ENCODE measurements at regions not wholly inside any gene's neighbourhood (a gene's known extent, or its start where the extent isn't known, plus 50 kb on each side); places are given as distances from the start of the nearest gene placed in this dataset.

DNA sequence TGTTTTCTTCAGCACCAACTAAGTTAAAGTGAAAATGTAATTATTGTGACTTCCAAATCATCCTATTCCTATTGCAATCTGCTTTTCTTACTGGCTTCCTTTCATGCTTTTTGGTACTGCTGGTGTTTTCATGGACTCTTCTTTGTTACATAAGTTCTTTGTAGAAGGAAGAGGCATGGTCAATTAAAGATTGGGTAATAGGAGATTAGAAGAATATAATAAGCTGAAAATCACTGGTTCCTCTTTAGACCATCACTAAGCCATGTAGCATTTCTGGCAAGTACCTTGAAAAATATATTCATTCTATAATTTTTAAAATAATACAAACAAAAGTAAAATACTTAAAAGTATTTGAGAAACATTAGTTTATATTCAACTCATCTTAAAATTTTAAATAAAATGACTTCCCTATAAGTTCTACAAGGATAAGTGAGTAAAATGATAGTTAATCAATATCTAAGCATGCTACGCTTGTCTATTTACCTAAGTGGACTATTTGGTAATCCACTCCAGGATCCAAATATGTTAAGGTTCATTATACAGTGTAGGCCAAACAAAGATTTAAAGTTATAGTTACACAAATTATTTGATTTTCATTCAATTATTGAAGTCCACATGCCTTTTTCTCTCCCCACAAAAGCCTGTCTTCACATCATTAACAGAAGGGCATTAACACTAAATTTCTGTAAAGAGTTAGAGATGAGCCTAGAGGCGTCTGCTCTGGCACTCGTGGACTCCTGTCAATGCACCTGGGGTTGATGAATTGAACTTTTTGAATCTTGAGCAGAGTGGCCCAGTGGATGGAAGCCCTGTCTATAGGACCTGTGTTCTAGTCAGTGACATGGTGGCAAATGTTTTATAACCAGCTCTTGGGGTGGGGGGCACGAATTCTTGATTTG is 408.1 kb downstream of the INHBA start:
- Histone ChIP-seq H3K27ac (no peak overlapping the region), H3K36me3 (no peaks in the 10 kb centered on the region), H3K27me3 (replicated peaks in 1 of 7) (no peaks in the 10 kb centered on the region), H3K9me3 (no peaks in the 10 kb centered on the region), H3K4me1 (no peaks in the 10 kb centered on the region), H3K4me3 (no peak overlapping the region)
- TF ChIP-seq POLR2AphosphoS5 (IDR thresholded peaks at IDR 0.05) (no peak), POLR2A (IDR thresholded peaks at IDR 0.05) (no peak)
- TF ChIP-seq, protein P1, sequence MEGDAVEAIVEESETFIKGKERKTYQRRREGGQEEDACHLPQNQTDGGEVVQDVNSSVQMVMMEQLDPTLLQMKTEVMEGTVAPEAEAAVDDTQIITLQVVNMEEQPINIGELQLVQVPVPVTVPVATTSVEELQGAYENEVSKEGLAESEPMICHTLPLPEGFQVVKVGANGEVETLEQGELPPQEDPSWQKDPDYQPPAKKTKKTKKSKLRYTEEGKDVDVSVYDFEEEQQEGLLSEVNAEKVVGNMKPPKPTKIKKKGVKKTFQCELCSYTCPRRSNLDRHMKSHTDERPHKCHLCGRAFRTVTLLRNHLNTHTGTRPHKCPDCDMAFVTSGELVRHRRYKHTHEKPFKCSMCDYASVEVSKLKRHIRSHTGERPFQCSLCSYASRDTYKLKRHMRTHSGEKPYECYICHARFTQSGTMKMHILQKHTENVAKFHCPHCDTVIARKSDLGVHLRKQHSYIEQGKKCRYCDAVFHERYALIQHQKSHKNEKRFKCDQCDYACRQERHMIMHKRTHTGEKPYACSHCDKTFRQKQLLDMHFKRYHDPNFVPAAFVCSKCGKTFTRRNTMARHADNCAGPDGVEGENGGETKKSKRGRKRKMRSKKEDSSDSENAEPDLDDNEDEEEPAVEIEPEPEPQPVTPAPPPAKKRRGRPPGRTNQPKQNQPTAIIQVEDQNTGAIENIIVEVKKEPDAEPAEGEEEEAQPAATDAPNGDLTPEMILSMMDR (IDR thresholded peaks at IDR 0.05 in 8 of 11, conservative IDR thresholded peaks at IDR 0.05 in 3 of 11): no peak
- intact Hi-C loops (cut with DNase I; ENCODE audit: low total_unique reads): no loop called here
- WGBS, 5 donors: 62 to 85% (median 81%) methylated on average over 4 of the region's 4 CpGs
- no peak for DNase-seq

DNA sequence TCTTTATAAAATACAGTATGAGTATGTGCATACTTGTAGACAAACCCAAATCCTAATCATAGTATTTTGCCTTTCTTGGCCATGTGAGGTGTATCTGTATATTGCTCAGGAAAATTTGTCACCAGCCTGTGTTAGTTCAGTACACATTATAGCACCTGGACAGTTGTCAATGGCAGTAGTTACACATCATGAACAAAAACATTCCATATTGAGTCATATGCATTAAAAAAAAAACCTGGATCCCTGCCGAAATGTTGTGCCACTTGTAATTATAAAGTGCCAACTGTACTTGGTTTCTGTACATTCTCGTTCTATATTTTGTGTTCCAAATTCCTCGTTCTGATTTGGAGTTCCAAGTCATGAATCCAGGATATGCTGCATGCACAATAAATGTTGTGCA is 410.4 kb downstream of the INHBA start:
- H3K9me3 ChIP-seq: peaks cover 0 to 18% (median 5%) of the 10 kb centered on the region in 8 donors
- TF ChIP-seq POLR2A (IDR thresholded peaks at IDR 0.05): no peak
- TF ChIP-seq, protein P1 (IDR thresholded peaks at IDR 0.05 in 8 of 11, conservative IDR thresholded peaks at IDR 0.05 in 3 of 11): no peak
- no peaks in the 10 kb centered on the region for H3K4me1 ChIP-seq
- H3K4me3 ChIP-seq: no peak overlapping the region
- H3K27ac ChIP-seq: no peak overlapping the region
- WGBS, 5 donors: 87 to 97% (median 94%) methylated on average over 3 of the region's 3 CpGs
- no peaks in the 10 kb centered on the region for H3K27me3 ChIP-seq (replicated peaks in 1 of 7)
- no peaks in the 10 kb centered on the region for H3K36me3 ChIP-seq
- intact Hi-C loops (cut with DNase I; ENCODE audit: low total_unique reads): no loop called here
- no peak for DNase-seq

DNA sequence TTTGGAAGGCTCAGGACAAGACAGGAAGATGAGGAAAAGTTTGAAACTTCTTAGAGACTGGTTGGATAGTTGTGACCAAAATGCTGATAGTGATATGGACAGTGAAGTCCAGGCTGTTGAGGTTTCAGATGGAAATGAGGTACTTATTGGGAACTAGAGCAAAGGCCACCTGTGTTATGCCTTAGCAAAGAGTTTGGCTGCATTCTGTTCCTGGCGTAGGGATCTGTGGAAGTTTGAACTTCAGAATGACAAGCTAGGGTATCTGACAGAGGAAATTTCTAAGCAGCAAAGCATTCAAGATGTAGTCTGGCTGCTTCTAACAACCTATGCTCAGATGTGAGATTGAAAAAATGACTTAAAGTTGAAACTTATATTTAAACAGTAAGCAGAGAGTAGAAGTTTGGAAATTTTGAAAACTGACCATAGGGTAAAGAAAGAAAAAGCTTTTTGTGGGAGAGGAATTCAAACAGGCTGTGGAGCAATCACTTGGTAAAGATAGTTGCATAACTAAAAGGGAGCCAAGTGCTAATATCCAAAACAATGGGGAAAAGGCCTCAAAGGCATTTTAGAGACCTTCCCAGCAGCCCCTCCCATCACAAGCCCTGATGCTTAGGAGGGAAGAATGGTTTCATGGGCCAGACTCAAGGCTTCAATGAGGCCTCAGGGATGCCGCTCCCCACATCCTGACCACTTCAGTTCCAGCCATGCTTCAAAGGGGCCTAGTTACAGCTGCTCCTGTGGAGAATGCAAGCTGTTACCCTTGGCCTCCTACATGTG is 415.1 kb downstream of the INHBA start:
- Histone ChIP-seq H3K4me1 (no peaks in the 10 kb centered on the region), H3K27me3 (replicated peaks in 1 of 7) (no peaks in the 10 kb centered on the region), H3K9me3 (peaks cover 0 to 18% (median 5%) of the 10 kb centered on the region in 8 donors), H3K4me3 (no peak overlapping the region), H3K27ac (no peak overlapping the region), H3K36me3 (no peaks in the 10 kb centered on the region)
- DNase-seq: no peak
- 82 to 96% (median 92%) methylated on average over 2 of the region's 2 CpGs for WGBS, 5 donors
- TF ChIP-seq, protein P1 (IDR thresholded peaks at IDR 0.05 in 8 of 11, conservative IDR thresholded peaks at IDR 0.05 in 3 of 11): no peak
- TF ChIP-seq POLR2A (IDR thresholded peaks at IDR 0.05): no peak
- intact Hi-C loops (cut with DNase I; ENCODE audit: low total_unique reads): no loop called here

DNA sequence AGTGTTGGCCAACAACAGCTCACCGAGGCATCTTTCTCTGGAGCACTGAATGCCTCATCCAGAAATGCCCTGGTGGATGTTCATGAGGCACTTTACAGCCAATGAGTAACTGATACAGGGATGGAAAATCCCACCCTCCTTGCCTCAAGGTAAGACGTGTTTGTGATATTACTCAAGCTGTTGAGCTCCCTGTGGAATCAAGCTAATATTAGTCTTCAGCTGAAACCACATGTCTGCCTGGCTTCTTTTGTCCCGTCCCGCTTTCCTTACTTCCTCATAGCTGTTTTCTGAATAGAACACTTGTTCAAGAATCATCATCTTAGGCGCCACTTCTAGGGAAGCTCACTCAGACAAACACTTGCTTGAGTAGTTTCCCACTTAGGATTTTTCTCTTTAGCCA is 422.4 kb downstream of the INHBA start:
- Histone ChIP-seq H3K4me3 (no peak overlapping the region), H3K27me3 (replicated peaks in 1 of 7) (no peaks in the 10 kb centered on the region), H3K36me3 (no peaks in the 10 kb centered on the region), H3K9me3 (no peaks in the 10 kb centered on the region), H3K27ac (no peak overlapping the region), H3K4me1 (no peaks in the 10 kb centered on the region)
- intact Hi-C loops (cut with DNase I; ENCODE audit: low total_unique reads): no loop called here
- 79 to 94% (median 88%) methylated on average over 5 of the region's 5 CpGs for WGBS, 5 donors
- DNase-seq: no peak
- TF ChIP-seq, protein P1 (IDR thresholded peaks at IDR 0.05 in 8 of 11, conservative IDR thresholded peaks at IDR 0.05 in 3 of 11): no peak
- TF ChIP-seq POLR2A (IDR thresholded peaks at IDR 0.05) (no peak), POLR2AphosphoS5 (IDR thresholded peaks at IDR 0.05) (no peak)
